ENCODE measurements at regions not wholly inside any gene's neighbourhood (a gene's known extent, or its start where the extent isn't known, plus 50 kb on each side); places are given as distances from the start of the nearest gene placed in this dataset.
A peak's percentile ranks its signal among the peaks of the same experiment; 100 is the strongest.

- Histone ChIP-seq H3K27ac (peak overlapping the region in 4 of 21 experiments; percentile 26 to 63 (median 47)), H3K4me3 (no peak overlapping the region)
Measured at GRCh38 chr6:71394926-71395325, 106.3 kb downstream of the OGFRL1 start.

- Histone ChIP-seq H3K4me3 (no peak overlapping the region), H3K27ac (peak overlapping the region in 1 of 21 experiments; percentile 44)
Measured at GRCh38 chr6:71395731-71396409, 107.3 kb downstream of the OGFRL1 start.

- H3K4me3 ChIP-seq, result no peak overlapping the region
- peak overlapping the region in 1 of 21 experiments; percentile 44 for H3K27ac ChIP-seq
Measured at GRCh38 chr6:71396410-71396801, 107.8 kb downstream of the OGFRL1 start.

GRCh38 chr6:71399279-71399678 is 110.7 kb downstream of the OGFRL1 start:
- Histone ChIP-seq H3K27ac (no peak overlapping the region), H3K4me3 (no peak overlapping the region)

- no peak overlapping the region for H3K27ac ChIP-seq
- no peak overlapping the region for H3K4me3 ChIP-seq
Measured at GRCh38 chr6:71400852-71401251, 112.2 kb downstream of the OGFRL1 start.

- no peak overlapping the region for H3K27ac ChIP-seq
- H3K4me3 ChIP-seq, result no peak overlapping the region
Measured at GRCh38 chr6:71402096-71402495, 113.5 kb downstream of the OGFRL1 start.

- H3K4me3 ChIP-seq, result no peak overlapping the region
Measured at GRCh38 chr6:71403422-71404134, 115.0 kb downstream of the OGFRL1 start.

GRCh38 chr6:71404145-71404966 is 115.7 kb downstream of the OGFRL1 start:
- H3K4me3 ChIP-seq, result no peak overlapping the region

More at GRCh38 chr6:71403422-71404134, 115.0 kb downstream of the OGFRL1 start:
- H3K27ac ChIP-seq, result peak overlapping the region in 1 of 21 experiments; percentile 17

GRCh38 chr6:71404967-71405278 is 116.3 kb downstream of the OGFRL1 start:
- peak overlapping the region in 1 of 21 experiments; percentile 17 for H3K27ac ChIP-seq
- H3K4me3 ChIP-seq, result no peak overlapping the region

More at GRCh38 chr6:71404145-71404966, 115.7 kb downstream of the OGFRL1 start:
- peak overlapping the region in 1 of 21 experiments; percentile 17 for H3K27ac ChIP-seq

GRCh38 chr6:71405416-71405815 is 116.8 kb downstream of the OGFRL1 start:
- Histone ChIP-seq H3K4me3 (no peak overlapping the region), H3K27ac (no peak overlapping the region)

GRCh38 chr6:71406865-71407860 is 118.6 kb downstream of the OGFRL1 start:
- H3K27ac ChIP-seq, result peak overlapping the region in 1 of 21 experiments; percentile 25
- no peak overlapping the region for H3K4me3 ChIP-seq

- no peak overlapping the region for H3K4me3 ChIP-seq
- peak overlapping the region in 1 of 21 experiments; percentile 28 for H3K27ac ChIP-seq
Measured at GRCh38 chr6:71408787-71409723, 120.4 kb downstream of the OGFRL1 start.

- H3K27ac ChIP-seq, result no peak overlapping the region
Measured at GRCh38 chr6:71410164-71410566, 121.6 kb downstream of the OGFRL1 start.

GRCh38 chr6:71410681-71411080 is 122.1 kb downstream of the OGFRL1 start:
- Histone ChIP-seq H3K4me3 (no peak overlapping the region), H3K27ac (no peak overlapping the region)

More at GRCh38 chr6:71410164-71410566, 121.6 kb downstream of the OGFRL1 start:
- no peak overlapping the region for H3K4me3 ChIP-seq

- Histone ChIP-seq H3K4me3 (no peak overlapping the region), H3K27ac (no peak overlapping the region)
Measured at GRCh38 chr6:71411882-71412281, 123.3 kb downstream of the OGFRL1 start.

GRCh38 chr6:71412559-71413140 is 124.0 kb downstream of the OGFRL1 start:
- no peak overlapping the region for H3K27ac ChIP-seq
- no peak overlapping the region for H3K4me3 ChIP-seq

- no peak overlapping the region for H3K4me3 ChIP-seq
- H3K27ac ChIP-seq, result no peak overlapping the region
Measured at GRCh38 chr6:71414486-71414885, 125.9 kb downstream of the OGFRL1 start.
